GM19468 (cell line): ENCODE measurements at regions not wholly inside any gene's neighbourhood (a gene's known extent, or its start where the extent isn't known, plus 50 kb on each side); places are given as distances from the start of the nearest gene placed in this dataset.
A peak's percentile ranks its signal among the peaks of the same experiment; 100 is the strongest.
"Not testable (repeated sequence)": the region's sequence is repeated elsewhere in the genome, so short reads cannot be mapped to it uniquely, and the experiment has no call there.

Source experiments
- ATAC-seq: cut with Tn5 transposase; IDR thresholded peaks from one replicate; pipeline ENCODE4 v1.9.1; 2021; ENCODE audit warnings: mild to moderate bottlenecking, moderate library complexity, moderate number of reproducible peaks; ENCODE audit not compliant: unreplicated experiment; ENCODE audit errors: extremely low read depth

GRCh38 chr1:121443001-121443540 lies 258.3 kb downstream of the SRGAP2C start:
- no peak for ATAC-seq

DNA sequence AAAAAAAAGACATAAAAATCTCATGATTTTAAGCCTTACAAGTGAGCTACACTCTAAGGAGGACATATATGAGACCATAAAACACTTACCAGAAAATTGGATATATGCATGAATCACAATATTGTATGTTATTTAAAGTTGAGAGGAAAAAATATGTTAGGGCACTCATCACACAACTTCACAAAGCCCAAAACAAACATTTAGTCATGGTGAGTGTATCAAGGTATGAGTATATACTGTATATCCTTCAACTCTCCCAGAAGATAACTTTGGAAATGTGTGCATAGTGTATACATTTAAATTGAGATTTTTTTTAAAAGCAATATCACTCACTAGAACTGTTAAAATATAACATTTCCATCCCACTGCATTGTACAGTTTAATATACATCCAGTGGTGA lies 259.3 kb downstream of the SRGAP2C start:
- ATAC-seq = no peak

GRCh38 chr1:121445679-121446078 lies 260.9 kb downstream of the SRGAP2C start:
- no peak for ATAC-seq

- not testable (repeated sequence) for ATAC-seq
Measured at GRCh38 chr1:121447280-121447923, 262.6 kb downstream of the SRGAP2C start.

DNA sequence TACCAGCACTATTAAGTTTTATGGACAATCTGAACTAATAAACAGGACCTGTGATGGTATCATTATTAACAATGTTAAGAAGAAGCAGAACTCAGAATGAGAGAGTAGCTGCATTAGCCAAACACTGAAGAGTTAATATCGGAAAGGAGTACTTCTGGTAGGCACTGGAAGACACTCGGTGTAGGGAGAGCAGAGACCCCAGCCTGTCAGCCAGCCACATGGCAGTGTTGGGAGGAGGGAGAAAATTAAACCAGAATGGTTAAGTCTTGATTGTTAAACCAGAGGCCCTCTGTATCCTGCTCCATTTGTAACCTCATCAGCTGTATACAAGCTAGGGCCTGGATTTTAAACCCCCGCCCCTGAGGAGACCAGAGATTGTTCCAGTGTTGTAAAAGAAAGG lies 263.3 kb downstream of the SRGAP2C start:
- not testable (repeated sequence) for ATAC-seq

DNA sequence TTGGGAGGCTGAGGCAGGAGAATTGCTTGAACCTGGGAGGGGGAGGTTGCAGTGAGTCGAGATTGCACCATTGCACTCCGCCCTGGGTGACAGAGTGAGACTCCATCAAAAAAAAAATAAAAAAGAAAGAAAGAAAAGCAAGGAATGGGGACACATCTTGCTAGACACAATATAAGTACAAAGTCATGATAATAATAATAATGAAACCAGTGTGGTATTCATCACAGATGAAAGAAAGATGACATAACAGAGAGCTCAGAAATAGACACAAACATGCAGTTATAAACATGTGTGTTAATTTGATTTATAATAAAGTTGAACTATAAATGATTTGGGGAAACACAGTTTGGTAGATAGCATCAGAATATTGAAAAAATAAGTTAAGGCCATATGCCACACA lies 264.1 kb downstream of the SRGAP2C start:
- ATAC-seq = no peak

DNA sequence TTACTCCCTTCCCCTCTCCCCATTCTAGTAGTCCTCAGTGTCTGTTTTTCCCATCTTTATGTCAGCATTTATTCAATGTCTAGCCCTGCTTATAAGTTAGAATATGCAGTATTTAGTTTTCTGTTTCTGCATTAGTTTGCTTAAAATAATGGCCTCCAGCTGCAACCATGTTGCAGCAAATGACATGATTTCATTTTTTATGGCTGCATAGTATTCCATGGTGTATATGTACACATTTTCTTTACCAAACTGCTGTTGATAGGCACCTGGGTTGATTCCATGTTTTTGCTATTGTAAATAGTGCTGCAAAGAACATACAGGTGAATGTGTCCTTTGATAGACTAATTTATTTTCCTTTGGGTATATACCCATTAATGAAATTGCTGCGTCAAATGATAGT lies 267.7 kb downstream of the SRGAP2C start:
- no peak for ATAC-seq

DNA sequence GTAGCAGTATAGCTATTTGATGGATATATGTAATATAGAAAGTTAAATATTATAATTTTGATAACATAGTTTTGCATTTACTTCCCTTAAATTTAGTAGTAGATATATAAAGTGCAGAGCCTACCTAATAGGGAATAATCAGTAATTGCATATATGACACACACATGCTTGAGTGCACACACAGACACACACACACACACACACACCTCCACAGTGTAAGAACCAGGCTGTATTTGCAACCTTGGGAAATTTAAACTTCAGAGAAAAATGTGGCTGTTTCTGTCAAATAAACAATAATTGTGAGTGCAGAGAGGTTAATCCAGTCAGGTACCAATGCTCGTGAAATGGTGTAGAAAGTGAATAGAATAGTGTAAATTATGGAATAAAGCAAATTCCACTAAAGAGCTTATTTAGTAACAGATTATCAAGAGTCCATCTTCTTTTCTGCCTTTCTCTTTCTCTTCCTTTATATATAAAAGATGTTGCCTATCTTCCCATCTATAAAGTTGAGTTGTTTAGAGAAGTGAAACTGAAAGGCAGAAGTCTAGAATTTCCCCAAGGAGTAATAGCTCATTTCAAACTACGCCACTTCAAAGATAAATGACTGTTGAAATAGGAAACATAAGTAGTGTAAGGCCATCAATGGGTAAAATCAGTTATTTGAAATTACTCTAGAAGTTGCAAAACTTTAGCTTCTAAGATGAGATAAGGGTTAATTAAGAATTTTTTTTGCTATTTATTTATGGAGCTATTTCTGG lies 273.7 kb downstream of the SRGAP2C start:
- peak; percentile 98 for ATAC-seq

DNA sequence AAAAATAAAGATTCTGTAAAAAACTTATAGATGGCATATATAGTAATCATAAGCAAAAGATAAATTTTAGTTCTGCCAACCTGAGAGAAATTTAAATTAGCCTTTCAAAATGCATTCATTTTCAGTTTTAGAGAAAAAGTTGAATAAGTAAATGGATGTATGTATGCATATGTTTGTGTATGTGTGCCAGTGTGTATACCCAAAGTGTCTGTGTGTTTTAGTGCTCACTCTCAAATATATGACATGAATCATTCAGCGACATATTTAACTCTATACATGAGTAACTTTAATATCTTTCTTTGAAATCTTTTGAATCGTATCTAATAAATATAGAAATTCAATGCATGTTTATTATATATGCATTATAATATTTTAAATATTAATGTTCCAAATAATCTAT lies 274.5 kb downstream of the SRGAP2C start:
- no peak for ATAC-seq

GRCh38 chr1:121469395-121469794 lies 284.6 kb downstream of the SRGAP2C start:
- ATAC-seq = not testable (repeated sequence)

DNA sequence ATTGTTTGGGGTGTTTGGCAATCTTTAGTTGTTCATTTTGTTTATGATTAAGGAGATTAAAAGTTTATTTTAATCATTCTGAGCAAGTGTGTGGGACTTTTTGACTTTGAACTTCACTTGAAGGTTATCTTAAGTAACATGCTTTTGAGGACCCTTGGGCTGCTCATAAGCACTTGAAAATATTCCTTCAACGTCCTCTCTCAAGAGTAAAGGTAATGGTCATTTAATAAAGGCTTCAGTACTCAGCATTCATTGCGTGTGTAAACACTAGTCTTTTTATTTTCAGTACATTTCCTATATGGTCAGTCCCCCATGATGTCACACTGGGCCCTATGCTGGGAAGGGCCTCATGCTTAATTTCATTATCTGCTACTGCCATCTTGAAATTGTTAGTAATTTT lies 285.6 kb downstream of the SRGAP2C start:
- not testable (repeated sequence) for ATAC-seq

DNA sequence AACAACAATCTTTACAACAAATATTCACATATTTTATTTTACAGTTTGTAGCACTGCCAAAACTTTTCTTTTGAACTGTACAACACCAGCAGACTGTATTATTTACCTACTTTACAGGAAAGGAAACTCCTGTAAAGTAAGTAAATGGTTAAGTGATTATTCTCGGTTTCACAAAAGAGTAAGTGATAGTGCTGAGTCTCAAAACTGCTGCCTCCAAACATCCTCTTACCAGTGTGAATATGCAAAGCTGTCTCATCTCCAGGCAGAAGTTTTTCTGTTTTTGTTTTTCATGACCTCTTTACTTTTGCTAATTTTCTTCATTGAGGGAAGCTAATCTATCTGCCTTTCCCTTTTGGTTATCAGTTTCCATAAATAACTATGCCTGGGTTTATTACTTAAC lies 286.7 kb downstream of the SRGAP2C start:
- peak; percentile 94 for ATAC-seq

DNA sequence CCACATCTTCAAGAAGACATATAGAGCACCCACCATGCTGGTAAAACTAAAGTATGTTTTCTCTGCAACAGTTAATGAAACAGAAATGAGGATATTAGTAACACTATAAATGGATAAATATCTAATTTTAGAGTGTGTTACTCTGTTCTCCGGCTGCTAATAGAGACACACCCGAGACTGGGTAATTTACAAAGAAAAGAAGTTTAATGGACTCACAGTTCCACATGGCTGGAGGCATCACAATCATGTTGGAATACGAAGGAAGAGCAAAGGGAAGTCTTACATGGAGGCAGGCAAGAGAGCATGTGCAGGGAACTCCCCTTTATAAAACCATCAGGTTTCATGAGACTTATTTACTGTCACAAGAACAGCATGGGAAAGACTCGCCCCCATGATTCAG lies 287.2 kb downstream of the SRGAP2C start:
- ATAC-seq = no peak

DNA sequence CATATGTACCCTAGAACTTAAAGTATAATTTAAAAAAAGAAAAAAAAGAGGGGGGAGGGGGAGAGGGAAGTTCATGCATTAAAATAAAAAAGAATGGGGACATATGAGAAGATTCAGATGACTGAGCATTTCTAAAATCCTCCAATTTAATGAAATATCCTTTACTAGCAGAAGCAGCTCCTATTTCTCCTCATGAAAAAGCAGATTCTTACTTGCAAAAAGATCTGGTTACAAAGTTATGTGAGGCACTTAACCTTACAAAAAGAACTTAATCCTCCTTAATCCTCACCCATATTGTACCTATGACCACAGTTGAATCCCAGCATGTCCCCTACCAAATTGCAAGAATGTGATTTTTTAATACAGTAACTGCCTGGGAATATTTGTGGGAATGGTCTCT lies 298.5 kb downstream of the SRGAP2C start:
- no peak for ATAC-seq

- ATAC-seq = no peak
Measured at GRCh38 chr1:121483961-121484424, 299.2 kb downstream of the SRGAP2C start.

DNA sequence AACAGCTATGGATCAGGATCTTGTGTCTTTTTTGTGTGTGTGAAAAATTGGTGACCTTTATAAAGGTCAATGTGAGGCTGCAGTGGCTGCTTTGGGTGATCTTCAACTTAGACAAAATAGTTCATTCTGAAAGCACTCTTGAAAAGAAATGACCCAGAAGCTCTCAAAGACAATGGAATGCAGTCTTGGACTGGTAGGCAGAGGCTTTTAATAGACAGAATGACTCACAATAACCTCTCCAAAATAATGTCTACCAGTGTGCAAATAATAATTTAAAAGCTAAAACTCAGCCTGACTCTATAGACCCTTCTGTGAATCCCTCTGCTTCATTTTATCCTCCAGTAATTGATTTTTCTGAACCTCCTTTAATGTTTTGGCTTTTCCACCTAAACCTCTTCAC lies 310.0 kb downstream of the SRGAP2C start:
- not testable (repeated sequence) for ATAC-seq

- not testable (repeated sequence) for ATAC-seq
Measured at GRCh38 chr1:121511455-121511854, 326.7 kb downstream of the SRGAP2C start.

DNA sequence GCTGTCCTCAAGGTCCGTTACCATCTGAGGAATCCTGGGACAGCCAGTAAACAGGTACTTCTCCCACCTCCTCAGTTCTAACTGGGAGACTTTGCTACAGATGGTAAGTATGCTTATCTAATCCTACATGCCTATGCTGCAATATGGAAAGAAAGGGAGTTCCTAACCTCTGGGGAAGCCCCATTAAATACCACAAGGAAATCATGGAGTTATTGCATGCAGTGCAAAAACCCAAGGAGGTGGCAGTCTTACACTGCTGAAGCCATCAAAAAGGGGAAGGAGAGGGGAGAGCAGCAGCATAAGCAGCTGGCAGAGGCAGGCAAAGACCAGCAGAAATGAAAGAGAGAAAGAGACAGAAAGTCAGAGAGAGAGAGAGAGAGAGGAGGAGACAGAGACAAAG lies 327.1 kb downstream of the SRGAP2C start:
- ATAC-seq = not testable (repeated sequence)

- no peak for ATAC-seq
Measured at GRCh38 chr1:121515235-121515634, 330.5 kb downstream of the SRGAP2C start.

DNA sequence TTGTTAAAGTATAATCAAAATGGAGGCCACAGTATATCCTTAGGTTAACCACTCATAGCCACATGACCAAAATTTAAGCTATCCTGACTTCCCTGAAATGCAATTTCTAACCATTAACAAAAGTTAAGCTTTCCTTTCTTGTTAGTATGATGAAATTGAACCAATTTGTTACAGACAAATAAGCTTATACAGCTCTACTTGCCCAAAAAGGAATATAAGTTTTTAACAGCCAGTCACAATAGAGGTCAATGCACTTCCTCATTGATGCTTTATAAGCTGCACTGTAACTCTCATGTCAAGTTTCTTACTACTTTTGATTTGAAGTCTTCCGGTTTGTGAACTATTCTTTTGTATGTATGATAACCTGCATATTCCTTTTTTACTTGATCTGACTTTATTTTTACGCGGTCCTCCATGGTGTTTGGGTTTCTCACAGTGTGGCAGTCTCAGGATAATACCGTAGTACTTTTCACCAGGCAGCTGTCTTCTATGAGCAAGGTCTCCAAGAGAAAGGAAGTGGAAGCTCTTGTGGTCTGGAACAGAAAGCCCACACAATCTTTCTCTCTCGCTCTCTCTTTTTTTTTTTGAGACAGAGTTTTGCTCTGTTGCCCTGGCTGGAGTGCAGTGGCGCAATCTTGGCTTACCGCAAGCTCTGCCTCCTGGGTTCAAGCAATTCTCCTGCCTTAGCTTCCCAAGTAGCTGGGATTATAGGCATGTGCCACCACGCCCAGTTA lies 331.6 kb downstream of the SRGAP2C start:
- peak; percentile 63 for ATAC-seq
